Endothelial cell of umbilical vein (primary cell): ENCODE measurements at regions not wholly inside any gene's neighbourhood (a gene's known extent, or its start where the extent isn't known, plus 50 kb on each side); places are given as distances from the start of the nearest gene placed in this dataset.

Experiments used
- EZH2 ChIP-seq: IDR thresholded peaks from 2 replicates; pipeline ENCODE4 v1.6.1; 2012; ENCODE audit warnings: borderline replicate concordance, low read depth, mild to moderate bottlenecking, moderate library complexity, low read length, inconsistent platforms; ENCODE audit not compliant: severe bottlenecking
- MYC ChIP-seq: IDR thresholded peaks from one replicate; pipeline ENCODE4 v1.6.1; 2011; ENCODE audit warnings: mild to moderate bottlenecking, low read depth, low read length
- POLR2AphosphoS5 ChIP-seq: IDR thresholded peaks from 2 replicates; pipeline ENCODE4 v1.6.1; 2012; ENCODE audit warnings: low read depth, mild to moderate bottlenecking, control low read depth, low read length, moderate library complexity; ENCODE audit not compliant: insufficient read depth
- TF ChIP-seq, protein P1 (sequence below), 2 donors: IDR thresholded peaks; 1 replicate in 1 of 2; 2 replicates in 1 of 2; pipeline ENCODE4 v1.5.1; 2011; ENCODE audit warnings: low read length in 2 of 2, mild to moderate bottlenecking in 2 of 2, moderate library complexity in 2 of 2, control low read depth in 1 of 2, inconsistent platforms in 1 of 2, low read depth in 1 of 2; ENCODE audit not compliant: insufficient read depth in 1 of 2; ENCODE audit errors: extremely low read depth in 1 of 2

- TF ChIP-seq, protein P1, sequence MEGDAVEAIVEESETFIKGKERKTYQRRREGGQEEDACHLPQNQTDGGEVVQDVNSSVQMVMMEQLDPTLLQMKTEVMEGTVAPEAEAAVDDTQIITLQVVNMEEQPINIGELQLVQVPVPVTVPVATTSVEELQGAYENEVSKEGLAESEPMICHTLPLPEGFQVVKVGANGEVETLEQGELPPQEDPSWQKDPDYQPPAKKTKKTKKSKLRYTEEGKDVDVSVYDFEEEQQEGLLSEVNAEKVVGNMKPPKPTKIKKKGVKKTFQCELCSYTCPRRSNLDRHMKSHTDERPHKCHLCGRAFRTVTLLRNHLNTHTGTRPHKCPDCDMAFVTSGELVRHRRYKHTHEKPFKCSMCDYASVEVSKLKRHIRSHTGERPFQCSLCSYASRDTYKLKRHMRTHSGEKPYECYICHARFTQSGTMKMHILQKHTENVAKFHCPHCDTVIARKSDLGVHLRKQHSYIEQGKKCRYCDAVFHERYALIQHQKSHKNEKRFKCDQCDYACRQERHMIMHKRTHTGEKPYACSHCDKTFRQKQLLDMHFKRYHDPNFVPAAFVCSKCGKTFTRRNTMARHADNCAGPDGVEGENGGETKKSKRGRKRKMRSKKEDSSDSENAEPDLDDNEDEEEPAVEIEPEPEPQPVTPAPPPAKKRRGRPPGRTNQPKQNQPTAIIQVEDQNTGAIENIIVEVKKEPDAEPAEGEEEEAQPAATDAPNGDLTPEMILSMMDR (IDR thresholded peaks at IDR 0.05; ENCODE audit: extremely low read depth in 1 of 2, insufficient read depth in 1 of 2, low read depth in 1 of 2, low read length in 2 of 2), result no peak
- no peak for TF ChIP-seq POLR2AphosphoS5
- TF ChIP-seq EZH2, result no peak
- no peak for TF ChIP-seq MYC
Observed at GRCh38 chr6:149184523-149184922, 133.0 kb upstream of the TAB2 start.
